ENCODE measurements at regions not wholly inside any gene's neighbourhood (a gene's known extent, or its start where the extent isn't known, plus 50 kb on each side); places are given as distances from the start of the nearest gene placed in this dataset.

- no peaks in the 10 kb centered on the region for H3K79me2 ChIP-seq (ENCODE audit: insufficient read depth, low read length)
- no peak overlapping the region for H3K4me3 ChIP-seq (replicated peaks in 1 of 3; ENCODE audit: low read depth in 2 of 3, low read length in 3 of 3)
- H3K27ac ChIP-seq (ENCODE audit: low read depth in 1 of 2, low read length in 2 of 2): no peak overlapping the region
- H3K36me3 Mint-ChIP-seq: no peaks in the 10 kb centered on the region
- H3K4me1 Mint-ChIP-seq: peaks cover 14% of the 10 kb centered on the region
- peaks cover 0 to 23% (median 13%) of the 10 kb centered on the region in 7 donors for H3K9me3 Mint-ChIP-seq
- TF ChIP-seq CTCF (IDR thresholded peaks at IDR 0.05): no peak
- no peaks in the 10 kb centered on the region for H3K4me1 ChIP-seq (ENCODE audit: control insufficient read depth in 1 of 2, insufficient read depth in 2 of 2, low read length in 2 of 2)
- intact Hi-C loops (cut with micrococcal nuclease): no loop called here
- no peak overlapping the region for H3K4me2 ChIP-seq (replicated peaks; ENCODE audit: extremely low read depth, low read length, poor library complexity, severe bottlenecking)
- H3K27me3 Mint-ChIP-seq (ENCODE audit: low read depth in 3 of 3): peaks cover 0 to 8% (median 1%) of the 10 kb centered on the region in 3 donors
- no peak overlapping the region for H3K9ac ChIP-seq (ENCODE audit: insufficient read depth, low read length, poor library complexity, severe bottlenecking)
- no peaks in the 10 kb centered on the region for H4K20me1 ChIP-seq (ENCODE audit: insufficient read depth, low read length)
- H3K4me3 Mint-ChIP-seq: no peak overlapping the region
- DNase-seq: no peak
- H2AFZ ChIP-seq (ENCODE audit: insufficient read depth, low read depth, low read length, poor library complexity, severe bottlenecking): no peak overlapping the region
- no peaks in the 10 kb centered on the region for H3K36me3 ChIP-seq (replicated peaks in 1 of 2; ENCODE audit: control insufficient read depth in 1 of 2, insufficient read depth in 2 of 2, low read length in 2 of 2)
- peaks cover 6 to 11% of the 10 kb centered on the region in 2 donors for H3K9me3 ChIP-seq (replicated peaks in 1 of 2; ENCODE audit: control insufficient read depth in 1 of 2, insufficient read depth in 1 of 2, low read length in 2 of 2)
- peaks cover 0 to 6% of the 10 kb centered on the region in 2 donors for H3K27me3 ChIP-seq (ENCODE audit: control insufficient read depth in 2 of 2, insufficient read depth in 2 of 2, low read length in 2 of 2)
- H3K27ac Mint-ChIP-seq: no peak overlapping the region
Observed at GRCh38 chrX:40853816-40854123, 118.4 kb upstream of the MED14 start.

- H3K27me3 Mint-ChIP-seq (ENCODE audit: low read depth in 3 of 3): peaks cover 0 to 8% (median 1%) of the 10 kb centered on the region in 3 donors
- H3K4me1 Mint-ChIP-seq: peaks cover 14% of the 10 kb centered on the region
- Histone ChIP-seq H3K36me3 (replicated peaks in 1 of 2; ENCODE audit: control insufficient read depth in 1 of 2, insufficient read depth in 2 of 2, low read length in 2 of 2) (no peaks in the 10 kb centered on the region), H4K20me1 (ENCODE audit: insufficient read depth, low read length) (no peaks in the 10 kb centered on the region), H2AFZ (ENCODE audit: insufficient read depth, low read depth, low read length, poor library complexity, severe bottlenecking) (no peak overlapping the region), H3K27me3 (ENCODE audit: control insufficient read depth in 2 of 2, insufficient read depth in 2 of 2, low read length in 2 of 2) (peaks cover 0 to 6% of the 10 kb centered on the region in 2 donors), H3K27ac (ENCODE audit: low read depth in 1 of 2, low read length in 2 of 2) (no peak overlapping the region), H3K4me1 (ENCODE audit: control insufficient read depth in 1 of 2, insufficient read depth in 2 of 2, low read length in 2 of 2) (no peaks in the 10 kb centered on the region), H3K9me3 (replicated peaks in 1 of 2; ENCODE audit: control insufficient read depth in 1 of 2, insufficient read depth in 1 of 2, low read length in 2 of 2) (peaks cover 6 to 11% of the 10 kb centered on the region in 2 donors), H3K4me2 (replicated peaks; ENCODE audit: extremely low read depth, low read length, poor library complexity, severe bottlenecking) (no peak overlapping the region), H3K79me2 (ENCODE audit: insufficient read depth, low read length) (no peaks in the 10 kb centered on the region), H3K4me3 (replicated peaks in 1 of 3; ENCODE audit: low read depth in 2 of 3, low read length in 3 of 3) (no peak overlapping the region), H3K9ac (ENCODE audit: insufficient read depth, low read length, poor library complexity, severe bottlenecking) (no peak overlapping the region)
- DNase-seq: no peak
- H3K4me3 Mint-ChIP-seq: no peak overlapping the region
- H3K9me3 Mint-ChIP-seq: peaks cover 0 to 24% (median 13%) of the 10 kb centered on the region in 7 donors
- no peak overlapping the region for H3K27ac Mint-ChIP-seq
- WGBS (ENCODE audit: insufficient coverage): no CpG with 5 or more reads among the region's 1 CpG
- intact Hi-C loops (cut with micrococcal nuclease): no loop called here
- H3K36me3 Mint-ChIP-seq: no peaks in the 10 kb centered on the region
- TF ChIP-seq CTCF (IDR thresholded peaks at IDR 0.05): no peak
Observed at GRCh38 chrX:40854242-40854641, 118.9 kb upstream of the MED14 start.
